GM19239 (cell line): ENCODE measurements at regions not wholly inside any gene's neighbourhood (a gene's known extent, or its start where the extent isn't known, plus 50 kb on each side); places are given as distances from the start of the nearest gene placed in this dataset.

Experiments used
- DNase-seq: peaks from one replicate; pipeline ENCODE4 v3.0.0; 2011; ENCODE audit warnings: low spot score; ENCODE audit not compliant: insufficient read length
- FAIRE-seq: peaks from 2 replicates; lab custom pipeline; 2011; peaks lifted over from hg19 to GRCh38; lab: Jason Lieb, UNC

- FAIRE-seq, result no peak
- DNase-seq, result no peak
Measured at GRCh38 chr10:4088354-4089066, 303.5 kb upstream of the KLF6 start.

GRCh38 chr10:4086131-4086898 is 301.3 kb upstream of the KLF6 start:
- DNase-seq (no peak), FAIRE-seq (no peak)

- no peak for FAIRE-seq
- DNase-seq, result no peak
Measured at GRCh38 chr10:4083509-4084003, 298.5 kb upstream of the KLF6 start.

- no peak for DNase-seq
Measured at GRCh38 chr10:4082861-4083260, 297.9 kb upstream of the KLF6 start.

GRCh38 chr10:4081685-4082111 is 296.7 kb upstream of the KLF6 start:
- DNase-seq (no peak), FAIRE-seq (no peak)

More at GRCh38 chr10:4082861-4083260, 297.9 kb upstream of the KLF6 start:
- no peak for FAIRE-seq

GRCh38 chr10:4080225-4080805 is 295.3 kb upstream of the KLF6 start:
- FAIRE-seq, result no peak
- no peak for DNase-seq

- DNase-seq (no peak), FAIRE-seq (no peak)
Measured at GRCh38 chr10:4079803-4080202, 294.8 kb upstream of the KLF6 start.

GRCh38 chr10:4077804-4078203 is 292.8 kb upstream of the KLF6 start:
- DNase-seq (no peak), FAIRE-seq (no peak)

- DNase-seq, result no peak
- FAIRE-seq, result no peak
Measured at GRCh38 chr10:4076983-4077382, 292.0 kb upstream of the KLF6 start.

GRCh38 chr10:4075443-4075842 is 290.4 kb upstream of the KLF6 start:
- FAIRE-seq (peak; percentile 14), DNase-seq (no peak)

- FAIRE-seq (no peak), DNase-seq (no peak)
Measured at GRCh38 chr10:4074545-4075407, 289.8 kb upstream of the KLF6 start.

GRCh38 chr10:4073912-4074311 is 288.9 kb upstream of the KLF6 start:
- DNase-seq, result no peak
- no peak for FAIRE-seq

- FAIRE-seq (no peak), DNase-seq (no peak)
Measured at GRCh38 chr10:4070921-4071660, 286.1 kb upstream of the KLF6 start.

- no peak for FAIRE-seq
- DNase-seq, result no peak
Measured at GRCh38 chr10:4070184-4070583, 285.2 kb upstream of the KLF6 start.

GRCh38 chr10:4069491-4069890 is 284.5 kb upstream of the KLF6 start:
- DNase-seq (no peak), FAIRE-seq (no peak)

- DNase-seq, result no peak
- no peak for FAIRE-seq
Measured at GRCh38 chr10:4068629-4069028, 283.6 kb upstream of the KLF6 start.

GRCh38 chr10:4067931-4068561 is 283.0 kb upstream of the KLF6 start:
- FAIRE-seq (no peak), DNase-seq (no peak)

- DNase-seq, result no peak
- no peak for FAIRE-seq
Measured at GRCh38 chr10:4067531-4067930, 282.5 kb upstream of the KLF6 start.
